Upper lobe of right lung (tissue), 1 donor: ENCODE measurements at regions not wholly inside any gene's neighbourhood (a gene's known extent, or its start where the extent isn't known, plus 50 kb on each side); places are given as distances from the start of the nearest gene placed in this dataset.
"Not testable (repeated sequence)": the region's sequence is repeated elsewhere in the genome, so short reads cannot be mapped to it uniquely, and the experiment has no call there.

ENCODE experiments used
- ATAC-seq: fragments of 200-7000 bp; cut with Tn5 transposase; one replicate; pipeline ENCODE4 v1.9.1; 2020; ENCODE audit warnings: mild to moderate bottlenecking, moderate library complexity
- DNase-seq: peaks from one replicate; pipeline ENCODE4 v3.0.0-alpha.2; 2020
- H3K27ac ChIP-seq: fragments of 200-600 bp; one replicate; pipeline ENCODE4 v1.8.0; 2022
- H3K27me3 ChIP-seq: fragments of 200-600 bp; one replicate; pipeline ENCODE4 v1.8.0; 2022; ENCODE audit warnings: mild to moderate bottlenecking
- H3K36me3 ChIP-seq: fragments of 200-600 bp; one replicate; pipeline ENCODE4 v1.8.0; 2022
- H3K4me1 ChIP-seq: fragments of 200-600 bp; one replicate; pipeline ENCODE4 v1.8.0; 2022
- H3K4me3 ChIP-seq: fragments of 200-600 bp; one replicate; pipeline ENCODE4 v1.8.0; 2022; ENCODE audit warnings: mild to moderate bottlenecking
- H3K9me3 ChIP-seq: fragments of 200-600 bp; one replicate; pipeline ENCODE4 v1.8.0; 2022
- CTCF ChIP-seq: fragments of 200-600 bp; IDR thresholded peaks from one replicate; pipeline ENCODE4 v1.8.0; 2022; ENCODE audit warnings: antibody characterized with exemption
- intact Hi-C: fragments of 100-400 bp; cut with DNase I; formaldehyde crosslinking; loops from one replicate; pipeline ENCODE4 v1.11.0; 2022
- donor health status: DM: no; HTN: yes; CAD: no; lungs with severe emphysema.

DNA sequence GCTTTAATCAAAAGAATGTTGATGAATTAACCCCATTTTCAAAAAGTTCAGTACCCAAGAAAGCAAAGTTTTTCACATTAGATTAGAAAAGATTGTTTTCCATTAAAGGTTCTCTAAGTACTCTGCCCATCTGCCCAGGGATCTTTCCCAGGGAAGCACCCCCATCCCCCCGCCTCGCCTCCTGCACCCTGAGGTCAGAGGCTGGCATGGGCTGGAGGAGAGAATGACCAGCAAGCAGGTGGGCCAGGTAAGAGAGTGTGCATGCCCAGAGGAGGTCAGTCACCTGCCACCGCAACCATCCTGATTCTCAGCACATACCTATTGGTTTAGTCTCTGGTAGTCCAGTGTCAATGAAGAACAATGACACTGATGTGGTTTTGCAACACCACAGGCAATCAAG, 279.4 kb upstream of the ZNF507 start:
- intact Hi-C loops: no loop called here
- DNase-seq: no peak

GRCh38 chr19:32067685-32068084, 277.7 kb upstream of the ZNF507 start:
- H3K27me3 ChIP-seq: peaks cover 5% of the 10 kb centered on the region
- no peak overlapping the region for H3K27ac ChIP-seq
- TF ChIP-seq CTCF: no peak
- H3K36me3 ChIP-seq: no peaks in the 10 kb centered on the region
- no peaks in the 10 kb centered on the region for H3K4me1 ChIP-seq
- no peaks in the 10 kb centered on the region for H3K9me3 ChIP-seq
- no peak for ATAC-seq
- intact Hi-C loops: no loop called here
- no peak overlapping the region for H3K4me3 ChIP-seq
- DNase-seq: no peak

More for the DNA sequence above, 279.4 kb upstream of the ZNF507 start:
- Histone ChIP-seq H3K36me3 (no peaks in the 10 kb centered on the region), H3K27ac (no peak overlapping the region), H3K4me3 (no peak overlapping the region), H3K27me3 (peaks cover 5% of the 10 kb centered on the region), H3K4me1 (no peaks in the 10 kb centered on the region), H3K9me3 (no peaks in the 10 kb centered on the region)
- ATAC-seq: no peak
- no peak for TF ChIP-seq CTCF

- Histone ChIP-seq H3K4me1 (no peaks in the 10 kb centered on the region), H3K36me3 (no peaks in the 10 kb centered on the region), H3K4me3 (no peak overlapping the region), H3K27me3 (peaks cover 5% of the 10 kb centered on the region), H3K27ac (no peak overlapping the region), H3K9me3 (no peaks in the 10 kb centered on the region)
- TF ChIP-seq CTCF: no peak
- intact Hi-C loops: no loop called here
- no peak for DNase-seq
- ATAC-seq: no peak
Measured at GRCh38 chr19:32068793-32069192, 276.6 kb upstream of the ZNF507 start.

DNA sequence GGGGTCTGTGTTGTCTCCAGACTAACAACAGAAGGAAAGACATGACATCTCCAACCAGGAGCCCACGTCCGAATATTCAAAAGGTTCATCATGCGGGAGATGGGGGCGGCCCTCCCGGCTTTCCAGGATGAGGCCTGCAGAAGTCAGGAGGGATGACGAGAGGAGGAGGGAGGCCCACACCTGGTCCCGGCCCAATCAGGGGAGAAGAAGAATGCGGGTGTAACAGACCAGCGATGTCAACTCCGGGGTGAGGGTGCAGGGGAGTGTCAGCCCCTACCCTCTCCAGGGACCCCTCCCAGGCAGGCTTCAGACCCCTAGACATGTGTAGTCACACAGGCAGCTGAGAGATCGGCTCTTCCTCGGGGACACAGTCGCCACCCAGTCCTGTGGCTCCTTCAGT, 275.3 kb upstream of the ZNF507 start:
- Histone ChIP-seq H3K9me3 (no peaks in the 10 kb centered on the region), H3K36me3 (no peaks in the 10 kb centered on the region), H3K4me3 (no peak overlapping the region), H3K27ac (no peak overlapping the region), H3K4me1 (no peaks in the 10 kb centered on the region), H3K27me3 (peaks cover 5% of the 10 kb centered on the region)
- no peak for DNase-seq
- intact Hi-C loops: no loop called here
- TF ChIP-seq CTCF: no peak
- ATAC-seq: no peak

GRCh38 chr19:32082028-32082427, 263.4 kb upstream of the ZNF507 start:
- DNase-seq (no peak), ATAC-seq (no peak)
- Histone ChIP-seq H3K9me3 (no peaks in the 10 kb centered on the region), H3K4me1 (no peaks in the 10 kb centered on the region), H3K27ac (no peak overlapping the region), H3K36me3 (no peaks in the 10 kb centered on the region), H3K4me3 (no peak overlapping the region), H3K27me3 (no peaks in the 10 kb centered on the region)
- no peak for TF ChIP-seq CTCF
- intact Hi-C loops: no loop called here

GRCh38 chr19:32084756-32085363, 260.6 kb upstream of the ZNF507 start:
- H3K27me3 ChIP-seq, H3K36me3 ChIP-seq, ATAC-seq, intact Hi-C loops, DNase-seq, H3K27ac ChIP-seq, H3K4me1 ChIP-seq, H3K4me3 ChIP-seq, H3K9me3 ChIP-seq: not testable (repeated sequence)
